ENCODE measurements at regions not wholly inside any gene's neighbourhood (a gene's known extent, or its start where the extent isn't known, plus 50 kb on each side); places are given as distances from the start of the nearest gene placed in this dataset.

- TF ChIP-seq EZH2 (IDR thresholded peaks at IDR 0.05; ENCODE audit: insufficient read depth, low read length) (no peak), CTCF (IDR thresholded peaks at IDR 0.05; ENCODE audit: insufficient read depth, low read depth, low read length) (no peak)
- no peaks in the 10 kb centered on the region for H3K27me3 ChIP-seq (ENCODE audit: insufficient read depth, low read length)
Measured at GRCh38 chrX:76918033-76918432, 490.5 kb downstream of the MAGEE1 start.

DNA sequence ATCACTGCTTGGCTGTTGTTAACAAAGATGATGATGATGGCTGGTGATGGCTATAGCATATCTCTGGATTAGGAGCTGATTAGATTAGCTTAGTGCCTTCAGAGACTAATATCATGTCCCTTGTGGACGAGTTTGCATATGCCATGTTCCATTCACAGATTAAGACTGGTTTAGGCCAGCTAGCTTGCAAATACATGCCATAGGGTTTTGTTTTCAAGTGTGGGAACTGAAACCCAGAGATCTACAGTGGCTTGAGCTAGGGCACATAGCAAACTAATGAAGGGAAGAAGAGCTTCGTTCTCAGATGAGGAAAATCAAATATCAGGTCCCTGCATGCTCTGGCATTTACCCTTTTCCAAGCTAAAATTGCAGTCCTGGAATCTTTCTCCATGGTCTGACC is 492.3 kb downstream of the MAGEE1 start:
- no peak for TF ChIP-seq CTCF (IDR thresholded peaks at IDR 0.05; ENCODE audit: insufficient read depth, low read depth, low read length)
- no peak for TF ChIP-seq EZH2 (IDR thresholded peaks at IDR 0.05; ENCODE audit: insufficient read depth, low read length)
- H3K27ac ChIP-seq (ENCODE audit: low read depth, low read length) = no peak overlapping the region
- no peak overlapping the region for H3K4me3 Mint-ChIP-seq (ENCODE audit: unreplicated experiment)
- H3K27ac Mint-ChIP-seq (ENCODE audit: unreplicated experiment) = no peak overlapping the region
- no peaks in the 10 kb centered on the region for H3K4me1 Mint-ChIP-seq (ENCODE audit: low read depth, unreplicated experiment)
- H3K4me1 ChIP-seq (ENCODE audit: insufficient read depth, low read length) = no peaks in the 10 kb centered on the region
- no peak overlapping the region for H3K9ac ChIP-seq (ENCODE audit: low read length)
- no peaks in the 10 kb centered on the region for H4K20me1 ChIP-seq (ENCODE audit: insufficient read depth, low read length)
- no peak for FAIRE-seq
- no peaks in the 10 kb centered on the region for H3K27me3 ChIP-seq (ENCODE audit: insufficient read depth, low read length)
- no peaks in the 10 kb centered on the region for H3K9me3 ChIP-seq (ENCODE audit: insufficient read depth, low read depth, low read length)
- no peaks in the 10 kb centered on the region for H3K27me3 Mint-ChIP-seq (ENCODE audit: low read depth, unreplicated experiment)
- H3K4me2 ChIP-seq (ENCODE audit: low read length) = no peak overlapping the region
- no peak overlapping the region for H3K4me3 ChIP-seq (ENCODE audit: insufficient read depth, low read depth, low read length)
- no peak for DNase-seq (ENCODE audit: low read depth)
- no peaks in the 10 kb centered on the region for H3K79me2 ChIP-seq (ENCODE audit: insufficient read depth, low read length)
- no peaks in the 10 kb centered on the region for H3K36me3 Mint-ChIP-seq (ENCODE audit: low read depth, unreplicated experiment)
- no peak overlapping the region for H2AFZ ChIP-seq (ENCODE audit: low read depth, low read length)
- peaks cover 2% of the 10 kb centered on the region for H3K9me3 Mint-ChIP-seq (ENCODE audit: unreplicated experiment)
- no peaks in the 10 kb centered on the region for H3K36me3 ChIP-seq (ENCODE audit: insufficient read depth, low read length)

More at GRCh38 chrX:76918033-76918432, 490.5 kb downstream of the MAGEE1 start:
- Histone ChIP-seq H2AFZ (ENCODE audit: low read depth, low read length) (no peak overlapping the region), H3K36me3 (ENCODE audit: insufficient read depth, low read length) (no peaks in the 10 kb centered on the region), H3K79me2 (ENCODE audit: insufficient read depth, low read length) (no peaks in the 10 kb centered on the region), H3K9me3 (ENCODE audit: insufficient read depth, low read depth, low read length) (no peaks in the 10 kb centered on the region), H3K4me1 (ENCODE audit: insufficient read depth, low read length) (no peaks in the 10 kb centered on the region), H4K20me1 (ENCODE audit: insufficient read depth, low read length) (no peaks in the 10 kb centered on the region), H3K4me3 (ENCODE audit: insufficient read depth, low read depth, low read length) (no peak overlapping the region), H3K9ac (ENCODE audit: low read length) (no peak overlapping the region), H3K4me2 (ENCODE audit: low read length) (no peak overlapping the region), H3K27ac (ENCODE audit: low read depth, low read length) (no peak overlapping the region)
- Mint-ChIP-seq H3K9me3 (ENCODE audit: unreplicated experiment) (peaks cover 2% of the 10 kb centered on the region), H3K4me3 (ENCODE audit: unreplicated experiment) (no peak overlapping the region), H3K27ac (ENCODE audit: unreplicated experiment) (no peak overlapping the region), H3K27me3 (ENCODE audit: low read depth, unreplicated experiment) (no peaks in the 10 kb centered on the region), H3K36me3 (ENCODE audit: low read depth, unreplicated experiment) (no peaks in the 10 kb centered on the region), H3K4me1 (ENCODE audit: low read depth, unreplicated experiment) (no peaks in the 10 kb centered on the region)
- no peak for FAIRE-seq
- DNase-seq (ENCODE audit: low read depth) = no peak

DNA sequence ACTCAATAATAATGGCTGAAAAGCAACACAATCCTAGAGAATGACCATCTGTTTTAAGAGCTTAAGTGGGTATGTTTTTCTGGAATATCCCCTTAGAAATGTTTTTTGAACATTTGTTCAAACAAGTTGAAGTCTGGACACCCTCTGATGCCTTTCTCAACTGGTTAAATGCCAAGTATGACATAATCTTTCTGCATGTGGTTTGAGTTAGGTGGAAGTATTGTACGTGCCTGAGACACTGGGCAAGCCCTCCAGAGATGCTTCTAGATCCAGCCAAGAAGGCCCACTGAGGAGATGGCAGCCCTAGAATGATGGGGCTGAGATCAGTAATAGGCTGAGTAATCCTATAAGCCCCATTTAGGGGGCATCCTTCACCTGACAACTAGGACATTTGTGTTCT is 493.1 kb downstream of the MAGEE1 start:
- no peaks in the 10 kb centered on the region for H3K9me3 ChIP-seq (ENCODE audit: insufficient read depth, low read depth, low read length)
- H2AFZ ChIP-seq (ENCODE audit: low read depth, low read length) = no peak overlapping the region
- no peaks in the 10 kb centered on the region for H4K20me1 ChIP-seq (ENCODE audit: insufficient read depth, low read length)
- no peaks in the 10 kb centered on the region for H3K36me3 ChIP-seq (ENCODE audit: insufficient read depth, low read length)
- no peak for DNase-seq (ENCODE audit: low read depth)
- no peak overlapping the region for H3K4me3 ChIP-seq (ENCODE audit: insufficient read depth, low read depth, low read length)
- no peak overlapping the region for H3K9ac ChIP-seq (ENCODE audit: low read length)
- no peak overlapping the region for H3K27ac ChIP-seq (ENCODE audit: low read depth, low read length)
- no peak for TF ChIP-seq CTCF (IDR thresholded peaks at IDR 0.05; ENCODE audit: insufficient read depth, low read depth, low read length)
- TF ChIP-seq EZH2 (IDR thresholded peaks at IDR 0.05; ENCODE audit: insufficient read depth, low read length) = no peak
- no peaks in the 10 kb centered on the region for H3K79me2 ChIP-seq (ENCODE audit: insufficient read depth, low read length)
- no peak overlapping the region for H3K4me2 ChIP-seq (ENCODE audit: low read length)
- Mint-ChIP-seq H3K9me3 (ENCODE audit: unreplicated experiment) (peaks cover 2% of the 10 kb centered on the region), H3K4me1 (ENCODE audit: low read depth, unreplicated experiment) (no peaks in the 10 kb centered on the region), H3K27me3 (ENCODE audit: low read depth, unreplicated experiment) (no peaks in the 10 kb centered on the region), H3K27ac (ENCODE audit: unreplicated experiment) (no peak overlapping the region), H3K4me3 (ENCODE audit: unreplicated experiment) (no peak overlapping the region), H3K36me3 (ENCODE audit: low read depth, unreplicated experiment) (no peaks in the 10 kb centered on the region)
- H3K4me1 ChIP-seq (ENCODE audit: insufficient read depth, low read length) = no peaks in the 10 kb centered on the region
- H3K27me3 ChIP-seq (ENCODE audit: insufficient read depth, low read length) = no peaks in the 10 kb centered on the region
- FAIRE-seq = no peak
